ENCODE measurements at regions not wholly inside any gene's neighbourhood (a gene's known extent, or its start where the extent isn't known, plus 50 kb on each side); places are given as distances from the start of the nearest gene placed in this dataset.
"Not testable (repeated sequence)": the region's sequence is repeated elsewhere in the genome, so short reads cannot be mapped to it uniquely, and the experiment has no call there.

DNA sequence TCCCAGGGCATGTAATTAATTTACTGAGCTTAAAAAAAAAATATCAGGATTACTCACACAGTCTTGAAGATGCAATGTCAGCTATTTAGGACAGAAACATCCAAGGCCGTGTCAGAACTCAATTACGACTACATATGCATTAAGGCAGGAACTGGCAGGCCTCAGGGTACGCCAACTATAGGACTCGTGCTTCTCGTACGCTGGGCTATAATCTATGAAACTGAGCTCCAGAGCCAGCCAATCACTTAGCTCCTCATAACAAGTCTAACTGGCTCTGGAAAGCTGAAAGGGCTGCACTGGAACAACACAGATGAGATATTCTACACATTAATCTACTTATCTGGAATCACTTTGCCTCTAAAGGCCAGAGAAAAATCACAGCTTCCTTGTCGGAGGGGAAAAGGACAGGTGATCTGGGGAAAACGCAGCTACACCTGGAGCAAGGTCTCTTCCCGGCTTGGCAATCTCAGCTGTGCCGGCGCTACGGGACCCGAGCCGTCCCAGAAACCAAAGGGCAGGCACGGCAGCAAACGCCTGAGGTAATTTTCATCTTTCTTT lies 212.0 kb downstream of the DEPDC1B start:
- peak; percentile 63 for DNase-seq

DNA sequence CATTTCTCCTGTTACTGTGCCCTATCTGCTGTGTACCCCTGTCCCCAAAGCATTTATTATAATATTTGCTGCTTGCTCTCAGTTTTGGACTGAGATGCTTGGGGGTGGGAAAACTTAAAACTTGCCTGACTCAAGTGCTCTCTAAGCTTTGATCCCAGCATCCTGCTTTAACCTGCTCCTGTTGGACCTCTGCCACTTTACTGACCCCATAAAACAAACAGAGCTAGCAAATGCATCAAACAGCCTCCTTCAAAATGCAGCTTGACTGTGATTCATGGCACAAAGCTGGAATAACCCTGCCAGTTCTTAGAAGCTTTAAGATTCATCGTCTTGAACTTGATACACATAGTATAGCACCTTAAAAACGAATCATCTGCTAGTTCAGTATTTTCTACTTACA lies 212.5 kb downstream of the DEPDC1B start:
- peak; percentile 56 for DNase-seq

DNA sequence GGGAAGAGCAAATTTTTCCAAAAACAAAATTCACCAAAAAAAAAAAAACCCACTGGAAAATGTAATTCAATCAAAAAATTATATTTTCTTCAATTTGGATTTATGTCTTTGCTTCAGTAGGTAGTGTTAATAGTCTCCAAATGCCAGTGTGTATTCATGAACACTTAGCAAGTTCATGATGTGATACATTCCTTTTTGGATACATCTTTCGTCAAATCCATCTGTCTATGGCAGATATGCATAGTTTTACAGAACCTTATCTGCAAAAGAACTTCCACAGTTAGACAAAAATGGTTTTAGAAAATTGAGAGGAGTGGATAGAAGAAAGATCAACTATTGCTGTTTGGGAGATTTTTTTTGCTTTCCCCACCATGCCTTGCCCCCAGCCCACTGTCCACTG lies 214.6 kb downstream of the DEPDC1B start:
- no peak for DNase-seq

DNA sequence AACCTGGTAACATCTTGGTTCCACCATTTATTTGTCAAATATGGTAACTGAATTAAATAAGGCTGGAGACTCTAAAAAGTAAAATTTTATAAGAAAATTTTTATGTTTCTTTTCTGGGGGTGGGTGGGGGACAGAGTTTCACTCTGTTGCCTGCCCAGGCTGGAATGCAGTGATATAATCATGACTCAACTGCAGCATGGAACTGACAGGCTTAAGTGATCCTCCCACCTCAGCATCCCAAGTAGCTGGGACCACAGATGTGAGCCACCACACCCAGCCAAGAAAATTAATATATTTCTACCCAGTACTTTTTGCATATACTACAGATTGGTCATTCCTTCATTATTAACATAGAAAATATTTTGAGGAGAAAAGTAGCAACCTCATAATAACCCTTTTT lies 216.9 kb downstream of the DEPDC1B start:
- DNase-seq: no peak

DNA sequence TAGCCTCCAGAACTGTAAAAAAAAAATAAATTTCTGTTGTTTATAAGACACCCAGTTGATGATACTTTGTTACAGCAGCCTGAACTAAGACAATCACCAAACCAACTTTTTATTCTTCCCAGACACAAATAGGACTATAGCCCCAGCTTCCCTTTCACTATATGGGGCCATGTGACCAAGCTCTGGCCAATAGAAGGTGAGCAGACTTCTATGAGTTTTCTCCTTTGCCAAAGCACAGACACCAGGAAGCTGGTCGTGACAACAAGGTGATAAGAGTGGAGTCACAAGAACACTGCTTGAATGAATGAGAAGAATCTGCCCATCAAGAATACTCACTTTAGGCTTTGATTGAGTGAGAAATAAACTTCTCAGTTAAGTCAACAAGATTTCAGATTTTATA lies 217.7 kb downstream of the DEPDC1B start:
- no peak for DNase-seq

DNA sequence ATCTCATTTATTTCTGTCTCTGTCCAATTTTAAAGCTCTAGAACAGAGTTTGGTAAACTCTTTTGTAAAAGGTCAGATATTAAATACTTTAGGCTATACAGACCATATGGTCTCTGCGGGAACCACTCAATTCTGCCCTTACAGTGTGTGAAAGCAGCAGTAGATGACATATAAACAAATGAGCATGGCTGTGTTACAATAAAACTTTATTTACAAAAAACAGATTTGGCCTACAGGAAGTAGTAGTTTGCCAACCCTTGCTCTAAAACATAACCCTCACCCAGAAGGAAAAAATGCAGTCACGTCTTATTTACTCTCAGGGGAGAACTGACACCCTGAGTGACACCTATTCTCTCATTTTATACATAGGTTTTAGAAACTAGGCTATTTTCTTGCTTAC lies 220.4 kb downstream of the DEPDC1B start:
- DNase-seq: no peak

DNA sequence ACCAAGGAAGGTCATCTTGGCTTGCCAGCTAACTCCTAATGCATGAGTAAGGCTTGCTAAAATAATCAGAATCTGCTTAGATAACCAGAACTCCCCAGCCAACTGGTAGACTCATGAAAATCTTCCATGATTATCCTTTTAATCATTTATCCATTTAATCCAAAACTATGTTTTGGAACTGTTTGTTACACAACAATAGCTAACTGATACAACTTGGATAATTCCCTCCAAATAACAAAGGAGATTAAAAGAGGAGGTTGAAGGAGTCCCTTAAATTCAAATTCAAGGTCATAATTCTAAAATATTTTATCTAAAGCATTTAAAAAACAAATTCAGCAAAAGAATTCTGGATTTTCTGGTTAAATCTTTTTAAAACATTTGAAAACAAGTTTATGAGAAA lies 222.1 kb downstream of the DEPDC1B start:
- DNase-seq: no peak

DNA sequence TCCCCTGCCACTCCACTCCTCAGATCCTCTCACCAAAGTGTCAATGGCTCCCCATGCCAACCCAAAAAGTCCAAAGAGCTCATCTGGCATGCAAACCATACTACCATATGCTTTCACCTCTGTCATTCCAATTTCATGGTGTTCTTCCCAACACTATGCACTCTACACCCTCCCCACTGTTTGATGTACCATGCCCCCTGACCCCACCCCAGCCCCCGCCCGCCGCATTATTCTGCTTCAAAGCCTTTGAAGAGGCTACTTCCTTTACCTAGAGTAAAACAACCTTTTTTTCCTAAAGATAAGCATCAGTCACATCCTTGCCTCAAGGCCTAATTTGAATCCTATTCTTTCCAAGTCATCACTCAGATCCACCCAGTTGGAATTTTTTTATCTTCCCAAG lies 226.3 kb downstream of the DEPDC1B start:
- DNase-seq: no peak

DNA sequence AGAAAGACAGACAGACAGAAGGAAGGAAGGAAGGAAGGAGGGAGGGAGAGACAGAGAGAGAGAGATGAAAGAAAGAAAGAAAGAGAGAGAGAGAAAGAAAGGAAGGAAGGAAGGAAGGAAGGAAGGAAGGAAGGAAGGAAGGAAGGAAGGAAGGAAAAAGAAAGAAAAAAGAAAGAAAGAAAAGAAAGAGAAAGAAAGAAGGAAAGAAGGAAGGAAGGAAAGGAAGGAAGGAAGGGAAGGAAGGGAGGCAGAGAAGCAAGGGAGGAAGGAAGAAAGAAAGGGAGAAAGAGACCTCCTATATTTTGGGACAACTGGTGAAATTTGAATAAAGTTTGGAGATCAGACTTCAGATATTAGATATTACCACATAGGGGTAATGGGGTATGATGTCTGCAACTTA lies 226.9 kb downstream of the DEPDC1B start:
- not testable (repeated sequence) for DNase-seq

DNA sequence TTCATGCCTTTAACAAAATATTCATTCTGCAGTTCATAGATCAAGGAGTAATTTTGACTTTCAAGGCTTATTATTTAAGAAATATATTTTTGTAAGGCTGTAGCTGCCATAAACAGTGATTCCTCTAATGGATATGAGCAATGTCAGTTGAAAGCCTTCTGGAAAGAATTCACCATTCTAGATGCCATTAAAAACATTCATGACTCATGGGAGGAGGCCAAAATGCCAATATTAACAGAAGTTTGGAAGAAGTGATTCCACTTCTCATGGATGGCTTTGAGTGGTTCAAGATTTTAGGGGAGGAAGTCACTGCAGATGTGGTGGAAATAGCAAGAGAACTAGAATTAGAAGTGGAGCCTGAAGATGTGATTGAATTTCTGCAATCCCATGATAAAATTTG lies 229.1 kb downstream of the DEPDC1B start:
- no peak for DNase-seq

DNA sequence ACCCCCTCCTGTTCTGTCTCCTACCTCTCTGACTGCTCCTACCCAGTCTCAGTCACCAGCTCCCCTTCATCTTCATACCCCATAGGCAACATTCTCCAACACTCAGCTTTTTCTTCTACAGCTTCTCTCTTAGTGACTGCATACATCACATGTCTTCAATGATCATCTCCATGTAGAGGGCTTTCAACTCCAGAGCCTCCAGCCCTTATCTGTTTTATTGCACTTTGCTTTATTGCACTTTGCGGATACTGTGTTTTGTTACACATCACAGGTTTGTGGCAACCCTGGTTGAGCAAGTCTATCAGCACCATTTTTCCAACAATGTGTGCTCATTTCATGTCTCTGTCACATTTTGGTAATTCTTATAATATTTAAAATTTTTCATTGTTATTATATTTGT lies 230.7 kb downstream of the DEPDC1B start:
- DNase-seq: no peak

DNA sequence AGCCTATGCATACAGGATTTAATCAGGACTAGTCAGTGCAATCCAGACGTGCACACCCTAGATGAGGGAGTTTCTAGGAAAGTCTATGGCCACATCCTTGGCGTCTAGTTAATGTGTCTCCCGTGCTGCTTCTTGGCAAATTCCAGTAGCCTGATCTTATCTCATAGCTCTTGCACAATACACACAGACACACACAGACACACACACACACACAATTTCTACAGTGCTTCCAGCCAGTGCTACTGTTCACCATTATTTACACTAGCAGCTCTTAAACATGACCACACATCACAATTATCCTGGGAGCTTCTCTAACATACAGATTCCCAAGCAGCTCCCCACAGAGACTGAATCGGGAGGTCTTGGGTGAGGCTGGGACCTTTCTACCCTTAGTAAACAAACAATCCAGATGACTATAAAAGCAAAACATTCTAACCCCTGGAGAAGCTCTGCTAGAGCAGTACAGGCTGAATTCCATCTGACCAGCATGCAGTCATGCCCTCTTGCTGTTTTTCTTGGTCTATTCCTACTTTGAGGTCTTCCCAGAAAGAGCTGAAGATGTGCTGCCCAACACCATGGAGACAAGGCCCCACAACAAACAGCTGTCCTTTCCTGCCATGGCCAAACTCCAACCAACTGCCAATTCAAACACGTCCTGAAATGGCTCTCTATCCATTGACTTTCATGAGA lies 236.6 kb downstream of the DEPDC1B start:
- no peak for DNase-seq

DNA sequence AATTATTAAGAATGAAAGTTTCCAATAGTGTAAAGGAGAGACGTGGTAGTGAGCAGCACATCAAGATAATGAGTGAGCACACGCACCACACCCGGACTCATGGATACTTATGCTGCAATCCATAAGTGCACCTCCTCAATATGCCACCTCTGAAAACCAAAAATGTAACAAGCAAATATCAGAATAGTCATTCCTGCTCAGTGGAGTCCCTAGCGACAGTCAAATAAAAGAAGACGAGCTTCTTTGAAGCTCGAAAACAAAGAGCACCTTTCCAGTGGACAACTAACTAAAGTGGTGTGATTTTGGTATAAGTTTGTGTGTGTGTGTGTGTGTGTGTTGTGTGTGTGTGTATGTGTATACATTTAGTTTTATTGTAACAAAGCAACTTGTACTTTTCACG lies 241.3 kb downstream of the DEPDC1B start:
- DNase-seq: no peak

DNA sequence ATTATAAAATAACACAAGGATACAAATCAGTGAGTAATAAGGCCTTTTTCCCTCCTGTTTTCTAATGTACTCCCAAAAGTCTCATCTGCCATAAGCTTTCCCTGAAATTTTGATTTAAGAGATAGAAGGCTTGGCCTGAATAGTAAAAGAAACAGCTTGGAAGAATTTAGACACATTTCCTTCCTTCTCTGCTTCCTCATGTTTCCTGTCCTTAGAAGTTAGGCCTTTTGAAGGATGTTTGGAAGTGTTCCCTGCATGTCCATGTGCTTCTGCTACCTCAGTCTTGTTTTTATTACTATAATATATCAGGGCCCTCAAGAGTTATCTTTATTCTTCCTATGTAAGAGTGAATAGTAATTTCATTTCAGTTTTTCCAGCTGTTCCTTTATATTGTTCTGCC lies 242.7 kb downstream of the DEPDC1B start:
- DNase-seq: no peak

DNA sequence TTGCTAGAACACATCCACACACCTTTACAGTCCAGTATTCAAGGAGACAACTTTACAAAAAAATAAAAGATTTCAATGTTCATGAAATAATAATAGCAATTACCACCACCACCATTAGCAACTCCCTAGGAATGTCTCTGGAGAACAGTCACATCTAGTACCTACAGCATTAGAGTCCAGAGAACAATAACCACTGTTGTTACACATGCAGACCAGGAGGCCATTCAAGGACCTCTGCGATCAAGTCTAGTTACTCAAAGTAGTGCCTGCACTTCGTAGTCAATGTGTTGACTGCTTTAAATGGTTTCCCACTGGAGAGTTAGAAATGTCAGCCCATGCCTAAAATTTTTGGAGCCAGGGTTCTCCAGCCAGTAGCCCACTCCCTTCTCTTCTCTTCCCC lies 244.4 kb downstream of the DEPDC1B start:
- DNase-seq: no peak

DNA sequence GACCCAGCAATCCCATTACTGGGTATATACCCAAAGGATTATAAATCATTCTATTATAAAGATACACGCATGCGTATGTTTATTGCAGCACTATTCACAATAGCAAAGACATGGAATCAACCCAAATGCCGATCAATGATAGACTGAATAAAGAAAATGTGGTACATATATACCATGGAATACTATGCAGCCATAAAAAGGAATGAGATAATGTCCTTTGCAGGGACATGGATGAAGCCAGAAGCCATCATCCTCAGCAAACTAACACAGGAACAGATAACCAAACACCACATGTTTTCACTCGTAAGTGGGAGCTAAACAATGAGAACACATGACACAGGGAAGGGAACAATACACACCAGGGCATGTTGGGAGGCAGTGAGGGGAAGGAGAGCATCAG lies 245.7 kb downstream of the DEPDC1B start:
- not testable (repeated sequence) for DNase-seq

DNA sequence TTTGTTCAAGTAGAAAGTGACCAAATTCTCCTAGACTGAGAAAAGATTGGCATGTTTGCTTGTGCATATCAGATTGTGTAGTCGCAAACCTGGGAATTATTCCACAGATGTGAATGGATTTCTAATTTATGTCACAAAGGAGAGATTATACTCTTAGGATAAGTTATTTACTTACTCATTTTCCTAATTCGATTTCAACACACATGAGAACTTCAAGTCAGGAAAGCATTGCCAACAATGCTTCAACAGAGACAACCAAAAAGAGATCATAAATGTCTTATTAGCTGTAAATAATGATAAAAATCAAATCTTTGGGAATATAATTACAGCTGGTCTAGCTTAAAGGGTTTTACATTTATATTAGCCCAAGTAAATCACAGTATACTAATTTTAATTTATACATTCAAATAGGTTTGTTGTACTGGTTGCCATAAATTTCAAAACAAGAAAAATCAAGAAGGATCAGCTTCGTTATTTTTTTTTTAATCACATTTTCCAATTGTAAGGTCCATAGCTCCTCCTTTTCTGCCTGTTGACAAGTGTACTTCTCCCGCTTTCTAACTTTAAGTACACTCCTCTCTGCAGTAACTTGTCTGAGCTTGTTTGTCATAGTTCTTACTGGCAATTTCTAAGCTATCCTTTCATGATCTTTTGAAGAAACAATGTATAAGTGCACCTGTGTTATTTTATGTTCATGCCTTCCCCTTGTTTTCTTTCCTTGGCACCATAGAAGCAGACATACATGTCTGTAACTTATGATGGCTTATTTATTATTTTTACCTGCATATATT lies 246.6 kb downstream of the DEPDC1B start:
- DNase-seq: peak; percentile 70

DNA sequence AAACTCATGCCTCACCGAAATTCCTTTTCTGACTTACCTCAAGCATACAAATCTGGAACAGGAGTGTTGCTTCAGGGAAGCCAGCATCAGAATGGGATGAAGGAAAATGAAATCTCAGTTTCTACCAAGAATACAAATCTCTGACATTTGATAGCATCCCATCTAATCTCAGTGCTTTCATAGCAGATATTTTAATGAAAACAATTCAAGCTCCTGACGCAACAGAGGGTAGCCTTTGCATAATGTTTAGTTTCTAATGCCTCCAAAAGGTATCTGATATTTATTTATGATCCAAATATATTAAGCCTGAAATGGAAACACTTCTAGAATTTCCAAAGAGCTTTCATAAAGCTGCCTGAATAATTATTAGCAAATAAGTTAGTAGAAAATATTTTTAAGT lies 251.4 kb downstream of the DEPDC1B start:
- no peak for DNase-seq

DNA sequence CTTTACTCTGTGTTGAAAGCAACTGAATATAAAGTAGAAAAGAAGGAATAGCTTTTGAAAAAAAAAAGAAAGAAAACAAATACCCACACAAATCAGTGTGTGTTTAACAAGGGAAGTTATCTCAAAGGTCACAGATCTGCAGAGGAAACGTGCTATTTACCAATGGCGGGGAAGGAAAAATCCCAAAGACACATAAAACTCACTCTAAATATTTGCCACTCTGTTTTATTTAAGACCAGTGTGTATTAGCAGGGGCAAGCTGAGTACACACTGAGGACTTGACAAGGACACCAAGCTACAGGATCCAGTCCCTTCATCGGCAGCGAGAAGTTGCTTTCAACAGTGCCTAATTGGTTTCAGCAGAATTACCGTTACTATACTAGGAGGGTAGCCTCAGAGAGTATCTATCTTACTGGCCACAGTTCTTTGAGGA lies 252.5 kb downstream of the DEPDC1B start:
- no peak for DNase-seq

DNA sequence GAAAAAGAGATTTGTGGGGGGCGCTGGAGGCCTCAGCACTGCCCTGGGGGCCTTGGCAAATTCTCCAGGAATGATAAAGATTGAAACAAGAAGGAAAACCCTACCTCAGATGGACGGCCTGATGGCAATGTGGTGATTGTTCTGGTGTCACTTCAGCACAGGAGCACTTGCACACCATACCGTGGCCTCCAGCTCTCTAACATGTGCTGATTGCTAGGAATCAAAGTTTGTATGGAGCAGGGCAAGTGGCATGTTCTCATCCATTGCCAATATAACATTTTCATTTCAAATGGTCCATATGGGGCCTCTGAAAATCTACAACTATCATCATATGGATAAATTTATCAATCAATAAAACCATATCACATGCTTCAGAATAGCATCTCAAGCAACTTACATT lies 253.0 kb downstream of the DEPDC1B start:
- DNase-seq: no peak

DNA sequence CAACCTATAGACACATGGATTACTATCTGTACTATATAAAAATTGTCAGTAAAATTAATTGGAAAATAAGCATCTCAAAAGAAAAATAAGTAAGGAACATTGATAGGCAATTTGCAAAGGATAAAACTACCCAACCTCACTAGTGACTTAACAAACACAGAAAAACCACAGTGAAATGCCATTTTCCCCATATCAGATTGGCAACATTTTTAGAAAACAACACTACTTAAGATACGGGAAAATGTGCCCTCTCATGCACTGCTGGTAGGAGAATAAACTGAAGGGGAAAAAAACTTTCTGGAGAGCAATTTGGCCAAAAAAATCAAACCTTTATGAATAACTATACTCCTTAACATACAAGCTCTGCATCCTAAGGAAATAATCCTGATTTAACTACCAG lies 254.0 kb downstream of the DEPDC1B start:
- no peak for DNase-seq

DNA sequence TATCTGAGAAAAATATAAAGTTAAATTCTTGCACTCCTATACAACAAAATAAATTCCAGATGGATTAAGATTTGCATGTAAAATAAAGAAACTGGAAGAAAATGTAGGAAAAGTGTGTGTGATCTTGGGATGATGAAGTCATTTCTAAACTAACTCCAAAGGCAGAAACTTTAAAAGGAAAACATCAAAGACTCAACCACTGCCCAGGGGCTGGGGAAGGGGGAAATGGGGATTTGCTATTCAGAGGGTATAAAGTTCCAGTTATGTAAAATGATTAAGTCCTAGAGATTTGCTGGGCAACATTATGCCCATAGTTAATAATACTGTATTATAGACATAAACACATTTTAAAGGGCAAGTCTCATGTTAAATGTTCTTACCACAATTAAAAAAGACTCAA lies 254.5 kb downstream of the DEPDC1B start:
- DNase-seq: no peak

DNA sequence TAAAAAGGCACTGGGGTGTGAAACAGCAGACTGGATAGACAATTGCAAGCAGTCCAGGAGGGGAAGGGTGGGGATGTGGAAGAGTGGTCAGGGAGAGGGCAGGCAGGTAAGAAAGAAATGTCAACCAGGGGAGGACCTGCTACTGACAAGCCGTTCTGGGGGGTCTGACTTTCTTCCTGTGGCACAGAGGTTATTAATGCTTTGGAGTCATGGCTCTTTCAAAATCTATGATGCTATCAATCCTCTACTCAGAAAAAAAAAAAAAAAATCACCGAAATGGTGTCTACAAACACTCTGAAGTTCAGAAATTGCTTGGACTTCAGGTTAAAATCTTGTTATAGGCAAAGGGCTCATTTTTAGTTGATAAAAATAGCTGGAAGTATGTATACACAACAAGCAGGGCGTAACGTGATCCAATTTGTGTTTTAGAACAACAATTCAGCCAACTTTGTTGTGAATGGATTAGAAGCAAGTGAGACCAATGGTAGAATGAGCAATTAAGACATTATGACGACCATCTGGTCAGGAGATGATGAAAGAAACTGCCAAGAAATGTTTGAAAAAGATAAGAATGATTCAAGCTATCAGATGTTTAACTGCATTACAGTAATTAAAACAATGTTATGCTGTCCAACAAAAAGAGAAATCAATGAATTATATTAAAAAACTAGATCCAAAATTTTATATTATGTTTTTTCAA lies 255.2 kb downstream of the DEPDC1B start:
- DNase-seq: no peak

DNA sequence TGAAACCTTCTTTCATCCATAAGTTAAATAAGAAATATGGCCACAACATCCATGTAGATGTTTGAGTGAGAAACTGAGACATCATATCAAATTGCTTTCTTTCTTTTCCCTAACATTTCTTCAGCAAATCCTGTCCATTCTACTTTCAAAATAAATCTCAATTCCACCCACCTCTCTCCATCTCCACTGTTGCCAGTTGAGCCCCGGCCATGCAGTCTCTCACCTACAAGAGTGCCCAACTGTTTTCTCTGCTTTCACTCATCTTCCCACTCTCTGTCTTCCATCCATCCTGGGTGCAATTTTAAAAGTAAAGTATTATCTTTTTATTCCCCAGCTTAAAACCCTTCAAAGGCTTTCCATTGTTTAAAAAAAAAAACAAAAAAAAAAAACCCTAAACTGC lies 260.4 kb downstream of the DEPDC1B start:
- DNase-seq: no peak
